ENCODE measurements at regions not wholly inside any gene's neighbourhood (a gene's known extent, or its start where the extent isn't known, plus 50 kb on each side); places are given as distances from the start of the nearest gene placed in this dataset.

DNA sequence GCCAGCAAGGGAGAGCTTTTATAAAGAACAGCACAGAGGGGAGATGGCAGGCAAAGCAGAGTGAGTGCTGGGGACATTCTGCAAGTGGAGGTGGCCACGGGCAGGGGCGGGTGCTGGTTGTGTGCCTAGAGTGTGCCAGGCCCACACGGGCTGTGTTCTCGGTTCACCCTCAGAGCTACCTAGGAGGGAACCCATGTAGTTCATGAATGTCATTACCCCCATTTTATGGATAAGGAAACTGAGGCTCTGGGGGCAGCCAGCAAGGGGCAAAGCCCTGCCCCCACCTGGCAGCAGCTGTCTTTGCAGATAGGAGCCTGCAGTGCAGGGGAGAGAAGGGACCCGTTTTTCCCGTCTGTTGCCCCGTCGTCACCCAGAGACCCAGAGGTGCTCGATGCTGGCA, 85.2 kb upstream of the NCOR2 start:
- TF ChIP-seq POLR2AphosphoS5 (IDR thresholded peaks at IDR 0.05; ENCODE audit: borderline replicate concordance, low read depth, low read length) (no peak), EZH2 (IDR thresholded peaks at IDR 0.05) (no peak), FOXP2 (optimal IDR thresholded peaks at IDR 0.05; ENCODE audit: control extremely low read depth, extremely low read length, insufficient read depth) (no peak)

Data from SK-N-MC (cell line).